Peyer's patch (tissue), 4 donors: ENCODE measurements at regions not wholly inside any gene's neighbourhood (a gene's known extent, or its start where the extent isn't known, plus 50 kb on each side); places are given as distances from the start of the nearest gene placed in this dataset.

ENCODE experiments used
- CTCF ChIP-seq, 6 experiments: fragments of 450-650 bp in 4 of 6; fragments of 200-600 bp in 2 of 6; sonication (generic) in 1 of 6; IDR thresholded peaks; one replicate each; pipeline ENCODE4 v1.5.1; 2017 to 2019; ENCODE audit warnings: antibody characterized with exemption in 6 of 6, mild to moderate bottlenecking in 3 of 6, moderate library complexity in 1 of 6
- POLR2A ChIP-seq, 2 donors: fragments of 450-650 bp; IDR thresholded peaks; one replicate each; pipeline ENCODE4 v1.5.1; 2017; ENCODE audit warnings: antibody characterized with exemption in 2 of 2, mild to moderate bottlenecking in 2 of 2, moderate library complexity in 2 of 2

DNA sequence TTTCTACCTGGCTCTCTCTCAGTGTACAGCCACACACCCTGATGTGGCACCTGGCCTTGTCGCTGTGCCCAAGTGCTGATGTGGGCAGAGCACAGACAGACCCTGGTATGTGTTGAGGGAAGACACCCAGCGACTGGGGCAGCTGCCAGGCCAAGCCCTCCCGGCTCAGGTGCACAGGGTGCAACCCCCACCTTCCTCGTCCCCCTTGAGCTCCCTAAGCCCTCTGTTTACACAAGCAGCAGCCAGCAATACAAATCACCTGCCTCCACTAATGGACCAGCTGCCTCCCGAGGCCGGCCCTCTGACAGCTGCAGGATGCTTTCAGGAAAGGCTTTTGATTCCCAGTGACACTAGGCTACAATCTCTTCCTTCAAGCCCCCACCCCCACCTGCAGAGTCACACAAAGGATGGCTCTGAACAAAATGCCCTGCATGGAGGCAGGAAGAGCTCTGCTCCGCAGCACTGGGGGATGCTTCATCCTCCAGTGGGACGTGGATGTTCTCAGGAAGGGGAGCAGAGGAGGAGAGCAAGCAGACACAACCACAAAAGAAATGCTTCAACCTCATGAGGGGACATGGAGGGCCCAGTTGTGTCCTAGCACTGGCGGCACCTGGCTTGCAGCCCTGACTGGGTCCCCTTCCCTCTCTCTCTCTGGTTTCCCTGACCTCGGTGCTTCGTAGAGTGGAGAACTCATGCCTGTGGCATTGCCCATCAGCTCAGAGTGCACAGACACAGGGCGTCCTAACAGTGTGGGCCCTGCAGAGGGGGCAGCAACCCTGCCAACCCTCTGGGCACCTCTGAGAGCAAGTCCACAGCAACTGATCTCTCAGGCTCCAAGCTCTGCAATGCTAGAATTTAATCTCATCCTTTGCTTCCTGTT is 140.8 kb downstream of the BARX1 start:
- TF ChIP-seq CTCF (IDR thresholded peaks at IDR 0.05), result no peak
- TF ChIP-seq POLR2A (IDR thresholded peaks at IDR 0.05), result no peak
